NCI-H774 (cell line): ENCODE measurements at regions not wholly inside any gene's neighbourhood (a gene's known extent, or its start where the extent isn't known, plus 50 kb on each side); places are given as distances from the start of the nearest gene placed in this dataset.
"Not testable (repeated sequence)": the region's sequence is repeated elsewhere in the genome, so short reads cannot be mapped to it uniquely, and the experiment has no call there.

Experiments used
- DNase-seq: peaks from one replicate; lab custom pipeline; 2025; lab: John Stamatoyannopoulos, UW

- DNase-seq, result no peak
These were observed 668.9 kb downstream of the SLC6A15 start for GRCh38 chr12:84243686-84244085.

- no peak for DNase-seq
These were observed 689.8 kb downstream of the SLC6A15 start for GRCh38 chr12:84222841-84223240.

GRCh38 chr12:84218406-84218805 lies 694.2 kb downstream of the SLC6A15 start:
- no peak for DNase-seq

GRCh38 chr12:84201976-84202375 lies 710.6 kb downstream of the SLC6A15 start:
- no peak for DNase-seq

GRCh38 chr12:84198294-84198946 lies 714.2 kb downstream of the SLC6A15 start:
- DNase-seq, result no peak

GRCh38 chr12:84191779-84192178 lies 720.8 kb downstream of the SLC6A15 start:
- no peak for DNase-seq

- DNase-seq, result no peak
These were observed 726.2 kb downstream of the SLC6A15 start for GRCh38 chr12:84186433-84186832.

GRCh38 chr12:84183576-84183975 lies 729.0 kb downstream of the SLC6A15 start:
- DNase-seq, result no peak

GRCh38 chr12:84174115-84174514 lies 738.5 kb downstream of the SLC6A15 start:
- no peak for DNase-seq

- no peak for DNase-seq
These were observed 739.7 kb downstream of the SLC6A15 start for GRCh38 chr12:84172823-84173424.

- DNase-seq, result no peak
These were observed 745.8 kb downstream of the SLC6A15 start for GRCh38 chr12:84166812-84167211.

GRCh38 chr12:84165998-84166571 lies 746.5 kb downstream of the SLC6A15 start:
- DNase-seq, result no peak

- no peak for DNase-seq
These were observed 751.3 kb downstream of the SLC6A15 start for GRCh38 chr12:84161296-84161695.

GRCh38 chr12:84159260-84159659 lies 753.3 kb downstream of the SLC6A15 start:
- no peak for DNase-seq

GRCh38 chr12:84157170-84157569 lies 755.4 kb downstream of the SLC6A15 start:
- DNase-seq, result no peak

- DNase-seq, result not testable (repeated sequence)
These were observed 757.3 kb downstream of the SLC6A15 start for GRCh38 chr12:84154991-84155930.

- not testable (repeated sequence) for DNase-seq
These were observed 758.1 kb downstream of the SLC6A15 start for GRCh38 chr12:84154439-84154990.

GRCh38 chr12:84150201-84150600 lies 762.4 kb downstream of the SLC6A15 start:
- DNase-seq, result no peak

- DNase-seq, result no peak
These were observed 764.3 kb downstream of the SLC6A15 start for GRCh38 chr12:84148335-84148734.

- no peak for DNase-seq
These were observed 775.7 kb downstream of the SLC6A15 start for GRCh38 chr12:84136862-84137367.

- no peak for DNase-seq
These were observed 776.9 kb downstream of the SLC6A15 start for GRCh38 chr12:84135586-84136279.
